DND-41 (cell line): ENCODE measurements at regions not wholly inside any gene's neighbourhood (a gene's known extent, or its start where the extent isn't known, plus 50 kb on each side); places are given as distances from the start of the nearest gene placed in this dataset.

Experiments
- ATAC-seq: fragments of 200-7000 bp; cut with Tn5 transposase; 3 replicates; pipeline ENCODE4 v1.9.1; 2021; ENCODE audit warnings: low read depth; ENCODE audit not compliant: insufficient read depth
- DNase-seq: peaks from one replicate; pipeline ENCODE4 v3.0.0-alpha.2; 2020
- H2AFZ ChIP-seq: 2 replicates; pipeline ENCODE4 v1.6.0; 2012; ENCODE audit warnings: low read depth, low read length
- H3K27ac ChIP-seq: 2 replicates; pipeline ENCODE4 v1.5.1; 2012; ENCODE audit warnings: low read length, inconsistent platforms
- H3K27me3 ChIP-seq: fragments of 200-600 bp; sonication (generic); 2 replicates; pipeline ENCODE4 v1.6.0; 2012; ENCODE audit warnings: low read length, mild to moderate bottlenecking, inconsistent platforms; ENCODE audit not compliant: insufficient read depth, poor library complexity
- H3K36me3 ChIP-seq: 2 replicates; pipeline ENCODE4 v1.5.1; 2012; ENCODE audit warnings: low read length, inconsistent platforms; ENCODE audit not compliant: insufficient read depth
- H3K4me1 ChIP-seq: 2 replicates; pipeline ENCODE4 v1.5.1; 2012; ENCODE audit warnings: mild to moderate bottlenecking, low read length; ENCODE audit not compliant: insufficient read depth
- H3K4me2 ChIP-seq: 2 replicates; pipeline ENCODE4 v1.6.0; 2012; ENCODE audit warnings: mild to moderate bottlenecking, moderate library complexity, low read length, inconsistent platforms; ENCODE audit not compliant: insufficient read depth
- H3K4me3 ChIP-seq, 2 experiments: fragments of 200-600 bp in 1 of 2; shearing (Covaris generic) in 1 of 2; 2 replicates each; pipeline ENCODE4 v1.5.1; 2012 to 2016; ENCODE audit warnings: inconsistent platforms in 2 of 2, low read length in 2 of 2, mild to moderate bottlenecking in 2 of 2, low read depth in 1 of 2, moderate library complexity in 1 of 2
- H3K79me2 ChIP-seq: 2 replicates; pipeline ENCODE4 v1.6.0; 2012; ENCODE audit warnings: low read length, inconsistent platforms; ENCODE audit not compliant: insufficient read depth
- H3K9ac ChIP-seq: 2 replicates; pipeline ENCODE4 v1.6.0; 2012; ENCODE audit warnings: low read depth, mild to moderate bottlenecking, inconsistent platforms, low read length, moderate library complexity
- H3K9me3 ChIP-seq: 2 replicates; pipeline ENCODE4 v1.5.1; 2012; ENCODE audit warnings: low read length, moderate library complexity, mild to moderate bottlenecking, inconsistent platforms; ENCODE audit not compliant: insufficient read depth, severe bottlenecking
- H4K20me1 ChIP-seq: 2 replicates; pipeline ENCODE4 v1.6.0; 2012; ENCODE audit warnings: low read length; ENCODE audit not compliant: insufficient read depth
- CTCF ChIP-seq: IDR thresholded peaks from 2 replicates; pipeline ENCODE4 v1.5.1; 2012; ENCODE audit warnings: borderline replicate concordance, low read length, moderate library complexity, mild to moderate bottlenecking; ENCODE audit not compliant: poor library complexity, severe bottlenecking; ENCODE audit errors: extremely low read depth
- EZH2 ChIP-seq: IDR thresholded peaks from 3 replicates; pipeline ENCODE4 v1.6.1; 2012; ENCODE audit warnings: borderline replicate concordance, low read depth, mild to moderate bottlenecking, moderate library complexity, low read length, inconsistent platforms; ENCODE audit not compliant: severe bottlenecking

DNA sequence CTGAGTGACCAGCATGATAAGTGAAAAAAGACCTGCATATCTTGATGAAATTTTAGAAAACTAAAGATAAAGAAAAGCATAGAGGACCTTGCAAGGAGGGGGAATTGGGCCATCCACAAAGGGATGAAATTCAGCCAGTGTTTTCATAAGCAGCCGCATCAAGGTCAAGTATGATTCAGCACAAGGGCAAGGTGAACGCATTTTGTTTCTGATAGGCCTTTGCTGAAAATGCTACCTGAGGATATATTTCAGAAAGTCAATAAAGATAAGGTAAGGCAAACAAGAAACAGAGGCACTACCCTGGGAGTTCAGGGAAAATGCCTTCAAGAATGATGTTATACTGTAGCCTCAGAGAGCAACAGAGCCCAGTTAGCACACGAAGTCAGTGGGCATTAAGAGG, 55.0 kb upstream of the SHH start:
- Histone ChIP-seq H3K4me2 (no peak overlapping the region), H4K20me1 (no peaks in the 10 kb centered on the region), H3K4me3 (no peak overlapping the region), H3K9me3 (no peaks in the 10 kb centered on the region), H3K4me1 (no peaks in the 10 kb centered on the region), H3K9ac (no peak overlapping the region), H3K27me3 (no peaks in the 10 kb centered on the region), H2AFZ (no peak overlapping the region), H3K79me2 (no peaks in the 10 kb centered on the region), H3K27ac (no peak overlapping the region), H3K36me3 (no peaks in the 10 kb centered on the region)
- DNase-seq (no peak), ATAC-seq (no peak)
- no peak for TF ChIP-seq EZH2
- TF ChIP-seq CTCF = no peak

- Histone ChIP-seq H3K27me3 (no peaks in the 10 kb centered on the region), H3K79me2 (no peaks in the 10 kb centered on the region), H3K4me2 (no peak overlapping the region), H2AFZ (no peak overlapping the region), H4K20me1 (no peaks in the 10 kb centered on the region), H3K9ac (no peak overlapping the region), H3K4me1 (no peaks in the 10 kb centered on the region), H3K4me3 (no peak overlapping the region), H3K36me3 (no peaks in the 10 kb centered on the region), H3K9me3 (no peaks in the 10 kb centered on the region), H3K27ac (no peak overlapping the region)
- TF ChIP-seq CTCF = no peak
- TF ChIP-seq EZH2 = no peak
- DNase-seq (no peak), ATAC-seq (no peak)
Measured at GRCh38 chr7:155865830-155866525, 53.7 kb upstream of the SHH start.

DNA sequence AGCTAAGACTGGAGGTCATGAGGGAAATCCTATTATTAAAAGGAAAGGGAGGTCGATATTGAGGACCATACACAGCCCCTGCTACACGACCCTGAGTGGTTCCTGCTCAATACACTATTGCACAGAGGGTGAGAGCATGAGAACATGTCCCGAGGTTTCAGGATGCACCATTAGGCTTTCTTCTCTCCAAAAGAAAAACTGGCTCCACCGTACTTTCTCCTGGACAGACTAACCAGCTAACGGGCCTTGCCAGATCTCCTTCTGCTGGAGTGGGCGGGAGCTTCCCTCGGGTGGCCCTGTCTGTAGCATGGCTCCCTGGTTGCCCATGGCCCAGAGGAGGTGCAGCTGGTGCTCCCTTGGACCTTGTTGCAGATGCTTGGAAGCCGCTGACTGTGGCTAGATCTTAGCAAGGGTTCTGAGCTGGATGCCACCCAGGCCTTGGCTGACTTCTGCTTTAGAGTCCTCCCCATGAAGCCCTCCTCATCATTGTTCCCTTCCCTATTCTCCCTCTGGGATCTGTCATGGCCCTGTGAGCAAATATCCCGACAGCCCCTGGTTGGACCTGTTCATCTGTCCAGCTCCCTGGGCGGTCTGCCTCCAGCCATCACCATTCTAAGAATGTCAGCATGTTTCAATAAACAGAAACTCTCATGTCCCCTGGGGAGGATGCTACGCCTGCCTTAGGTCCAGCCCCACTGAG, 52.9 kb upstream of the SHH start:
- H3K4me1 ChIP-seq = no peaks in the 10 kb centered on the region
- no peak for TF ChIP-seq CTCF
- TF ChIP-seq EZH2 = no peak
- no peak for ATAC-seq
- no peak overlapping the region for H3K9ac ChIP-seq
- no peaks in the 10 kb centered on the region for H3K9me3 ChIP-seq
- no peaks in the 10 kb centered on the region for H4K20me1 ChIP-seq
- no peak for DNase-seq
- no peaks in the 10 kb centered on the region for H3K36me3 ChIP-seq
- H2AFZ ChIP-seq = no peak overlapping the region
- H3K27ac ChIP-seq = no peak overlapping the region
- no peaks in the 10 kb centered on the region for H3K79me2 ChIP-seq
- H3K27me3 ChIP-seq = no peaks in the 10 kb centered on the region
- no peak overlapping the region for H3K4me3 ChIP-seq
- no peak overlapping the region for H3K4me2 ChIP-seq
